ENCODE measurements at regions not wholly inside any gene's neighbourhood (a gene's known extent, or its start where the extent isn't known, plus 50 kb on each side); places are given as distances from the start of the nearest gene placed in this dataset.
"Not testable (repeated sequence)": the region's sequence is repeated elsewhere in the genome, so short reads cannot be mapped to it uniquely, and the experiment has no call there.

GRCh38 chr12:75759842-75760572, 248.6 kb upstream of the KRR1 start:
- no peak for DNase-seq (ENCODE audit: low read depth)

- no peak for DNase-seq (ENCODE audit: low read depth)
These were observed 247.8 kb upstream of the KRR1 start for GRCh38 chr12:75759196-75759595.

- no peak for DNase-seq (ENCODE audit: low read depth)
These were observed 245.4 kb upstream of the KRR1 start for GRCh38 chr12:75756771-75757170.

GRCh38 chr12:75756111-75756510, 244.7 kb upstream of the KRR1 start:
- no peak for DNase-seq (ENCODE audit: low read depth)

GRCh38 chr12:75754698-75755097, 243.3 kb upstream of the KRR1 start:
- no peak for DNase-seq (ENCODE audit: low read depth)

GRCh38 chr12:75754141-75754540, 242.7 kb upstream of the KRR1 start:
- no peak for DNase-seq (ENCODE audit: low read depth)

- no peak for DNase-seq (ENCODE audit: low read depth)
These were observed 240.5 kb upstream of the KRR1 start for GRCh38 chr12:75751769-75752471.

GRCh38 chr12:75750716-75751306, 239.4 kb upstream of the KRR1 start:
- no peak for DNase-seq (ENCODE audit: low read depth)

GRCh38 chr12:75748990-75749389, 237.6 kb upstream of the KRR1 start:
- not testable (repeated sequence) for DNase-seq (ENCODE audit: low read depth)

- DNase-seq (ENCODE audit: low read depth): no peak
These were observed 236.7 kb upstream of the KRR1 start for GRCh38 chr12:75748136-75748535.

- DNase-seq (ENCODE audit: low read depth): no peak
These were observed 236.2 kb upstream of the KRR1 start for GRCh38 chr12:75747572-75748021.

GRCh38 chr12:75746621-75747020, 235.2 kb upstream of the KRR1 start:
- no peak for DNase-seq (ENCODE audit: low read depth)

GRCh38 chr12:75744607-75745256, 233.3 kb upstream of the KRR1 start:
- DNase-seq (ENCODE audit: low read depth): no peak

- DNase-seq (ENCODE audit: low read depth): no peak
These were observed 231.6 kb upstream of the KRR1 start for GRCh38 chr12:75742961-75743360.

GRCh38 chr12:75742048-75742447, 230.6 kb upstream of the KRR1 start:
- DNase-seq (ENCODE audit: low read depth): no peak

GRCh38 chr12:75739912-75740311, 228.5 kb upstream of the KRR1 start:
- no peak for DNase-seq (ENCODE audit: low read depth)

GRCh38 chr12:75739098-75739497, 227.7 kb upstream of the KRR1 start:
- not testable (repeated sequence) for DNase-seq (ENCODE audit: low read depth)

- DNase-seq (ENCODE audit: low read depth): no peak
These were observed 227.1 kb upstream of the KRR1 start for GRCh38 chr12:75738486-75738885.

- DNase-seq (ENCODE audit: low read depth): no peak
These were observed 224.4 kb upstream of the KRR1 start for GRCh38 chr12:75735853-75736252.

- no peak for DNase-seq (ENCODE audit: low read depth)
These were observed 217.4 kb upstream of the KRR1 start for GRCh38 chr12:75728826-75729225.

- no peak for DNase-seq (ENCODE audit: low read depth)
These were observed 216.2 kb upstream of the KRR1 start for GRCh38 chr12:75727577-75727976.

- no peak for DNase-seq (ENCODE audit: low read depth)
These were observed 214.2 kb upstream of the KRR1 start for GRCh38 chr12:75725521-75726111.

Data from activated T-helper 1 cell treated with Interleukin-2 at 50 U/mL for 16 hours (primary cell).